HCT116 (cell line): ENCODE measurements at regions not wholly inside any gene's neighbourhood (a gene's known extent, or its start where the extent isn't known, plus 50 kb on each side); places are given as distances from the start of the nearest gene placed in this dataset.

Source experiments
- ATAC-seq: fragments of 200-7000 bp; cut with Tn5 transposase; 2 replicates; pipeline ENCODE4 v1.9.1; 2020; ENCODE audit warnings: mild to moderate bottlenecking, moderate library complexity
- BruUV-seq: library from RNA; stranded (reverse); fragments of 400-500 nt; replicated peaks from 2 replicates; lab custom pipeline; 2021; lab: Mats Ljungman, UMichigan
- CTCF ChIA-PET: fragments of 300-600 bp; sonication (Branson Sonifier 250); formaldehyde crosslinking; loops from one replicate; lab custom pipeline; 2021; ENCODE audit warnings: antibody characterized with exemption; lab: Charles Lee
- POLR2A ChIA-PET: fragments of 300-600, 350-600 bp; sonication (Branson Sonifier 250); formaldehyde crosslinking; loops from one replicate; lab custom pipeline; 2021; ENCODE audit warnings: antibody characterized with exemption; lab: Charles Lee
- RAD21 ChIA-PET, 2 experiments: fragments of 300-600 bp; sonication (Branson Sonifier 250); formaldehyde crosslinking; loops; one replicate each; lab custom pipeline; 2023; ENCODE audit warnings: low total read pairs in 2 of 2; ENCODE audit not compliant: uncharacterized antibody in 2 of 2, unreplicated experiment in 2 of 2, low non-redundant PET in 1 of 2; lab: Charles Lee
- DNase-seq: peaks from one replicate; pipeline ENCODE4 v3.0.0-alpha.2; 2010; ENCODE audit warnings: low read depth, low spot score
- H2AFZ ChIP-seq: fragments of 200-600 bp; shearing (Covaris generic), sonication (generic); 2 replicates; pipeline ENCODE4 v1.6.1; 2017; ENCODE audit warnings: low read depth, mixed run types, mixed read lengths, antibody characterized with exemption, low read length; ENCODE audit not compliant: poor library complexity, severe bottlenecking
- H3K27ac ChIP-seq: 2 replicates; pipeline ENCODE4 v1.5.1; 2012; ENCODE audit warnings: low read depth, low read length
- H3K27me3 ChIP-seq: fragments of 200-600 bp; sonication (generic); 2 replicates; pipeline ENCODE4 v1.6.1; 2016; ENCODE audit warnings: mixed run types, low read length, mixed read lengths; ENCODE audit not compliant: insufficient read depth
- H3K36me3 ChIP-seq, 2 experiments: fragments of 200-500 bp in 1 of 2; fragments of 200-600 bp in 1 of 2; sonication (Bioruptor generic) in 1 of 2; sonication (generic) in 1 of 2; 2 replicates each; pipeline versions ENCODE4 v1.5.1 to v1.6.1; 2014 to 2016; ENCODE audit warnings: low read length in 2 of 2, inconsistent platforms in 1 of 2, mixed read lengths in 1 of 2, mixed run types in 1 of 2; ENCODE audit not compliant: insufficient read depth in 2 of 2, control insufficient read depth in 1 of 2
- H3K4me1 ChIP-seq, 2 experiments: fragments of 200-600 bp in 1 of 2; sonication (generic) in 1 of 2; 2 replicates each; pipeline versions ENCODE4 v1.5.1 to v1.6.1; 2012 to 2017; ENCODE audit warnings: low read length in 2 of 2, inconsistent platforms in 1 of 2, mild to moderate bottlenecking in 1 of 2, mixed read lengths in 1 of 2, mixed run types in 1 of 2, moderate library complexity in 1 of 2; ENCODE audit not compliant: insufficient read depth in 2 of 2, control insufficient read depth in 1 of 2
- H3K4me2 ChIP-seq: fragments of 200-600 bp; sonication (generic); 2 replicates; pipeline ENCODE4 v1.6.1; 2017; ENCODE audit warnings: mixed run types, low read length, mixed read lengths
- H3K4me3 ChIP-seq, 2 experiments: fragments of 200-600 bp in 1 of 2; sonication (generic) in 1 of 2; replicated peaks in 1 of 2; 2 replicates each; pipeline ENCODE4 v1.5.1; 2011 to 2016; ENCODE audit warnings: low read length in 2 of 2, control low read depth in 1 of 2, low read depth in 1 of 2, mild to moderate bottlenecking in 1 of 2, mixed read lengths in 1 of 2, mixed run types in 1 of 2
- H3K79me2 ChIP-seq: fragments of 200-600 bp; sonication (generic); 2 replicates; pipeline ENCODE4 v1.6.1; 2017; ENCODE audit warnings: mild to moderate bottlenecking, mixed run types, low read length, moderate library complexity, mixed read lengths; ENCODE audit not compliant: insufficient read depth
- H3K9ac ChIP-seq: fragments of 200-600 bp; sonication (generic); 2 replicates; pipeline ENCODE4 v1.6.1; 2016; ENCODE audit warnings: low read length, mixed read lengths
- H3K9me2 ChIP-seq: fragments of 200-600 bp; sonication (generic), shearing (Covaris generic); 2 replicates; pipeline ENCODE4 v1.6.1; 2017; ENCODE audit warnings: mixed run types, mild to moderate bottlenecking, moderate library complexity; ENCODE audit not compliant: insufficient read depth
- H3K9me3 ChIP-seq, 2 experiments: fragments of 200-500 bp in 1 of 2; fragments of 200-600 bp in 1 of 2; sonication (Bioruptor generic) in 1 of 2; sonication (generic) in 1 of 2; 2 replicates each; pipeline ENCODE4 v1.6.1; 2014 to 2017; ENCODE audit warnings: low read length in 2 of 2, mixed read lengths in 2 of 2, inconsistent platforms in 1 of 2, low read depth in 1 of 2, mild to moderate bottlenecking in 1 of 2, mixed run types in 1 of 2, moderate library complexity in 1 of 2; ENCODE audit not compliant: control insufficient read depth in 1 of 2, insufficient read depth in 1 of 2
- H4K20me1 ChIP-seq: fragments of 200-600 bp; sonication (generic), shearing (Covaris generic); 2 replicates; pipeline ENCODE4 v1.6.1; 2017; ENCODE audit warnings: mixed run types, mild to moderate bottlenecking, moderate library complexity; ENCODE audit not compliant: insufficient read depth
- REST ChIP-seq: IDR thresholded peaks from 2 replicates; pipeline ENCODE4 v1.6.1; 2012; ENCODE audit warnings: low read depth
- TCF7L2 ChIP-seq: IDR thresholded peaks from 2 replicates; pipeline ENCODE4 v1.7.0; 2011; ENCODE audit warnings: borderline replicate concordance, inconsistent platforms; ENCODE audit not compliant: insufficient read depth, insufficient read length; ENCODE audit errors: extremely low read depth
- intact Hi-C: fragments of 100-400 bp; cut with micrococcal nuclease; formaldehyde crosslinking; loops from 2 replicates; pipeline ENCODE4 v1.10.0; 2022

- POLR2A ChIA-PET = no interaction called here
- no TSS peak for BruUV-seq
- intact Hi-C loops = no loop called here
Measured at GRCh38 chr1:14522077-14522925, 76.2 kb upstream of the KAZN start.

More at GRCh38 chr1:14522077-14522925, 76.2 kb upstream of the KAZN start:
- no peak for TF ChIP-seq TCF7L2
- TF ChIP-seq REST = no peak
- Histone ChIP-seq H3K27me3 (peaks cover 20% of the 10 kb centered on the region), H3K27ac (no peak overlapping the region), H4K20me1 (no peaks in the 10 kb centered on the region), H3K4me2 (no peak overlapping the region), H3K79me2 (no peaks in the 10 kb centered on the region), H3K9me3 (no peaks in the 10 kb centered on the region), H3K9ac (no peak overlapping the region), H3K4me3 (no peak overlapping the region), H3K4me1 (no peaks in the 10 kb centered on the region), H2AFZ (no peak overlapping the region), H3K36me3 (no peaks in the 10 kb centered on the region), H3K9me2 (no peaks in the 10 kb centered on the region)
- RAD21 ChIA-PET = interaction anchor here in 1 of 2 experiments (0.6 kb wide), 1 partner anchor 578 kb away, joined by 3 read pairs; no protein-coding TSS in a partner anchor
- CTCF ChIA-PET = no interaction called here
- ATAC-seq (peak; percentile 9; the same call in 1 of the 2 replicates), DNase-seq (no peak)
